GM18907 (cell line): ENCODE measurements at regions not wholly inside any gene's neighbourhood (a gene's known extent, or its start where the extent isn't known, plus 50 kb on each side); places are given as distances from the start of the nearest gene placed in this dataset.
"Not testable (repeated sequence)": the region's sequence is repeated elsewhere in the genome, so short reads cannot be mapped to it uniquely, and the experiment has no call there.

ENCODE experiments used
- ATAC-seq: cut with Tn5 transposase; IDR thresholded peaks from one replicate; pipeline ENCODE4 v1.9.1; 2021; ENCODE audit warnings: mild to moderate bottlenecking, moderate library complexity; ENCODE audit not compliant: unreplicated experiment

DNA sequence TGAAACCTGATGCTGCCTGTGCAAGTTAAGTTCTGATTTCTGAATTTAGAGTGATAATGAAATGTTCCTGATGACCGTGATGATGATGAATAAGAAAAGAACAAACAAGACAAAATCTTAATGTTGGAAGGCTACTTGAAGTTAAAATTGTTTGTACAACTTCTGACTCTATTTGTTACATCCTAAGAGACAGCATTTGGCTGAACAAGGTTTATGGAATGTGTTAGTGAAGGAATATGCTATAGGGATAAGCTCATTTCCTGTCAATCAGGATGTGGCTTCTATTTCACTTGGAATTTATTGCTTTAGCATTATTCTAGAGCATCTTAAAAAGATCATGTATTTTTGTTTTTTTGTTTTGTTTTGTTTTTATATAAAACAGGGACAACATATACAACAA is 267.5 kb downstream of the FAT4 start:
- ATAC-seq = no peak

DNA sequence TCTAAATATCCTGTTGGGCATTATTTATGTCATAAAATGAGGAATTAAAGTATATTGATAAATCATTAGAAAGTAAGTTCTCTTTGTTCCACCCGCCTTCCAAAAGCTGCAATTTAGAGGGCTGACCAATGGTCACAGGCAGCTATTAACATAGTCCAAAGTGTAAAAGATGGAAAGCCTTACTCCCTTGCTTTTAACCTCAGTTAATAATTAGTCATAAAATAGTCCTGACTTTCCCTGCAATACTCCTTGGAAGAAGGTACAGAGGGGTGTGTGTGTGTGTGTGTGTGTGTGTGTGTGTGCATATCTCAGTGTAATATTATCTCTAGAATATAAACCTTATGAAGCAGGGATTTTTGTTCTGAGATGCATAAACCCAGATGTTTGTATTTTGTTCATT is 275.4 kb downstream of the FAT4 start:
- no peak for ATAC-seq

DNA sequence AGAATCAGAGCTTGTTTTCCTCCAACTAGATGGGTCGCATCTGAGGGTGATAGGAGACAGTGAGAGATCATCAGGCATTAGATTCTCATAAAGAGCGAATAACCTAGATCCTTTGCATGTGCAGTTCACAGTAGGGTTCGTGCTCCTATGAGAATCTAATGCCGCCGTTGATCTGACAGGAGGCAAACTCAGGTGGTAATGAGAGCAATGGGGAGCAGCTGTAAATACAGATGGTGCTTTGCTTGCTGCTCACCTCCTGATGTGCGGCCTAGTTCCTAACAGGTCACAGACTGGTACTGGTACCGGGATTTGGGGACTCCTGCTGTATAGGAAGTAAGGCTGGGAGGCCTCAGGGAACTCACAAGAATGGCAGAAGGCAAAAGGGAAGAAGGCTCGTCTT is 276.5 kb downstream of the FAT4 start:
- ATAC-seq = no peak

DNA sequence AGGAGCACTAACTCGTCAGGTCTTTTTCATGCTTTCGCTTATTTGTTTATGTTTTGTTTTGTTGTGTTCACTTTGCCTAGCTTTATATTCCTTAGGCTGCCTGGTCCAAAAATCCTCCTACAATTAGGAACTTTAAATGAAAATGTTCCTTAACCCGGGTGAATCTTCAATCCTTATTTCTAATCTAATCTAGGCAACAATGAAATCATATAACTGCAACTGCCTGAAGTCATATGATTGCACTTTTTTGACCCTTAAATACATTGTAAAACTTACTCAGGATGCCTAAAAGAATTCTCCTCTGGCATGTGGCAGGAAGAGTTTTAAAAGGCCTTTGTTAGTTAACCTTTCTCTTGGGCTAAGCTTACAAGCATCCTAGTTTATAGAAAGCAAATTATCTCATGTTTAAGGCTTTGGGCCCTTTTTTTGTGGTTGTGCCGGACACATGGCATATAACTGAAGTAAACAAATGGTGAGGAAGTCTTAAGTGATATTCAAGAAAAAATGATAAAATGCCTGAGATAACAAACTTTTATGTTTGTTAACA is 279.4 kb downstream of the FAT4 start:
- no peak for ATAC-seq

DNA sequence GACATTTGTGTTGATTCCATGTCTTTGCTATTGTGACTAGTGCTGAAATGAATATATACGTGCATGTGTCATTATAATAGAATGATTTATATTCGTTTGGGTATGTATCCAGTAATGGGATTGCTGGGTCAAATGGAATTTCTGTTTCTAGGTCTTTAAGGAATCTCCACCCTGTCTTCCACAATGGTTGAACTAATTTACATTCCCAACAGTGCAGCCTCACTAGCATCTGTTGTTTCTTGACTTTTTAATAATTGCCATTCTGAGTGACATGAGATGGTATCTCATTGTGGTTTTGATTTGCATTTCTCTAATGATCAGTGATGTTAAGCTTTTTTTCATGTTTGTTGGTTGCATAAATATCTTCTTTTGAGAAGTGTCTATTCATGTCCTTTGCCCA is 291.2 kb downstream of the FAT4 start:
- not testable (repeated sequence) for ATAC-seq

DNA sequence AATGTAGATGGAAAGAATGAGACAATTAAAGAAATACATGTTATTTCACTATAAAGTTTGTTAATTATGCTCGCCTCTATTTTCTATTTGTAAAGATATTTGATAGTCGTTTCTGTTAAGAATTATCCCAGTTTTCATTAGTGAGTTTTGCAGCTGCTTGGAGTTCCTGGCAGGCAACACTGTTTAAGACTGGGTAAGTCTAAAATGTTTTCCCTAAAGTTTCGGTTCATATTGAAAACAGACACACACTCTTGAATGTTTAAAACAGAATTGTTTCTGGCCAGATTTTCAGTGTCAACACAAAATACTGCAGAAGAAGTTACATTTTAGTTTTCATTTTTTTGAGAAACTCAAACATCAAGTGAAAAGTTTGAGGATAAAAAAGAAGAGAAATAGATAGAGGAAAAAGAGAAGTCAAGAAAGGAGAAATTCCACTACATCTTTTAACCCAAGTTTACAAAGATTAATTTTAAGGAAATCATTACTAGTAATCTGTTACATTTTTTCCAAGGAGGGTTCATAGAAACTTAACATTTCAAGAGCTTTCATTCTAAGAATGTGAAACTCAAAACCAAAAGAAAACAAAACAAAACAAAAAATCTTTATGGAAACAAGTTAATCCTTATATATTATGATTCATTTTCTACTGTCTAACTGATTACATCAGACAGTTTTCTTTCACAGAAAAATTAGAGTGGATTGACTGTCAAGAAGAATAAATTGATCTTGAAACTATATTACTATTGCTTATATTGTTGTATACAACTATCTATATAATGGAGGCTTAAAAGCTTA is 305.5 kb downstream of the FAT4 start:
- no peak for ATAC-seq

DNA sequence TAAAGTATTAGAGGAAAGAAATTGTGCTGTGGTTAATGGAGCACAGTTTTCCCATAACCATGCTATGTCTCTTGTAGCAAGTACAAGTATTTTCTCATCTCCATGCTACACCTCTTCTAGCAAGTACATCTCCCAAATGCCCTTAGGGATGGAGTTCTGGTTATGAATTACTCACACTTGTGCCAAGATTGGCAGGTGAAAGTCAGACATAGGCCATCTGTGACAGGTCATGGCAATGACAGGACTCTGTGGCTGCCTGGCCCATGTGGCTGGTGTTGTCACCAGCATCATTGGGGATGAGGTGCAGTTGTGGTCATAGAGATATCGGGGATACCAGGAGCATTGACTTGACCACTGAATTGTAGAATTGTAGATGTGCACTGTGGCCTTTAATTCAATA is 310.2 kb downstream of the FAT4 start:
- ATAC-seq = no peak

DNA sequence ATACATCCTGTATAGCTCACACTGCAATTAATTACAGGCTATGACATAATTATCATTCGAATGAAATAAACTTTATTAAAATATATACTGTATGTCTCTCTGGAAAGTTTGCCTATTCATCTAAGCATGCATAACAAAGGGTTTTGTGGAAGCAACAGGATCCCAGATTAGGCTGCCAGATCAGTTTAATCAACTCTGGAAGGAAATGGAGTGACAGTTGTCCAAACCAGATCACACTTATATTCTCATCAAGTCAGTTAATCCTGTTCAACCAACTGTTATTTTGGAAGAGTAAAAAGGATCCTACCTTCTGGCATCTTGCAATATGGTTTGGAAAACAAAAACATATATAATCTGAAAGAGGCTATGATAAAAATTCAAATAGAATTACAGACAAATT is 312.2 kb downstream of the FAT4 start:
- ATAC-seq = no peak

DNA sequence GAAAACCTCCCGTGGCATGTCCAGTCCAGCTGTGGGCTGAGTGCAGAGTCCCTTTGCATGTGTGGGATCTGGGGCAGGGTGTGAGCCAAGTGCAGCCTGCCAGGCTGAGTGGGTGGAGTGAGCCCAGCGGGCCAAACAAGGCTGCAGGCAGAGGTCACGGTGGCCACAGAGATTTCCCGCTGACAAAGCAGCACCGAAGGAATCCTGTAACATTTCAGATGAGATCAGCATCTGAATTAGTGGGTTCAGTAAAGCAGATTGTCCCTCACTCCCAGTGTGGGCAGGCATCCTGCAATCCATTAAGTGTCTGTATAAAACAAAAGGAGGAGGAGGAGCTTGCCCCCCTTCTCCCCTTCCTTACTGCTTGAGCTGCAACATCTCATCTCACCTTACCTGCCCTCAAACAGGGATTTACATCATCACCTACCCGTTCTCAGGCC is 324.4 kb downstream of the FAT4 start:
- no peak for ATAC-seq

DNA sequence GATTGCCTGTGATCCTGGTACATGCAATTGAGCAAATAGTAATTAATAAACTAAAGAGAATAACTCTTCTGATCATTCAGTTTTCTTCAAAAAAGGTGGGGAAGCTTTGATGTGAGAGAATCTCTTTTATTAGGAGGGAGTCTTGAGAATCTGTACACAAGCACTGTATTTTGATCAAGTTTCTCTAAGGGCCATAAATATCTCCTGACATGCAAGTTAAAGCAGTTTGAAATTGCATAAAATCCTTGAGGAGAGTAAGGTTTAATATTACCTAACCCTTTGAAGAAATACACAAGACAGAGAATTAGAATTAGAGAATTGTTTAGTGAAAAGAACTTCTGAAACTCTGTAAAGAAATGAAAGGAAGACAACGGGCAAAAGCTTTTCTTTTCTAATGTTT is 326.9 kb downstream of the FAT4 start:
- ATAC-seq = no peak

DNA sequence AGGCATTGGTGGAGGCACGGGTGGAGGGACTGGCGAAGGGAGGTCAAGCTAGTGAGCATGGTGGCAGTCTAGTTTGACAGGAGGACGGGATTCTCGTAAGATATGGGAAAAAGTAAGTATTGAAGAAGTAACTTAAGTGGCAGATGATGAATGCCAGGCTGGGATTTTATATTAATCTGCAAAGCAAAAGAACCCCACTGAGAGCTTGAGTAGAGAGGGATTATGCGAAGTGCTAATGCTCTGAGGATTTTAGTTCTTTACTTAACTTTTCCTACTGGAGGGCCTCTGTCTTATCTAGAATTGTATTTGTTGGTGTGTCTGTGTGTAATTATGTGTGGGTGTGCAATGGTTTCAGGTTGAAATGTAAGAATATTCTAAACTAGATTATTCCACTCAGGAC is 327.9 kb downstream of the FAT4 start:
- ATAC-seq = no peak

DNA sequence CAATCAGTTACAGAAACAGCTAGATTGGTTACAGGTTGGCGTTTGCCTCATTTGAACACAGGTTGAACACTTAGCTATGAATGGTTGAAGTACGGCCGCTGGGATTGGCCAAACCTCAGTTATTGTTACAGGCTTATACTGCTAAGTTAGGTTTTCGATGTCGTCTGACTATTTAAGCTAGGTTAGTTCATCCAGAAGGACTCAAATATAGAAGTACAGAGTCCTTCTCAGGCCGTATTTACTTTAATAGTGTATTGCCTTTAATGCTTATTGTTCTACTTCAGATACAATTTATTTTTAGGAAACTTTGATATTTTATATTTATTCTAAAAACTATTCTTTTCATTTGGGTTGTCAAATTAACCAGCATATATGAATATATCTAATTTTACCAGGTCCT is 334.7 kb downstream of the FAT4 start:
- ATAC-seq = no peak

DNA sequence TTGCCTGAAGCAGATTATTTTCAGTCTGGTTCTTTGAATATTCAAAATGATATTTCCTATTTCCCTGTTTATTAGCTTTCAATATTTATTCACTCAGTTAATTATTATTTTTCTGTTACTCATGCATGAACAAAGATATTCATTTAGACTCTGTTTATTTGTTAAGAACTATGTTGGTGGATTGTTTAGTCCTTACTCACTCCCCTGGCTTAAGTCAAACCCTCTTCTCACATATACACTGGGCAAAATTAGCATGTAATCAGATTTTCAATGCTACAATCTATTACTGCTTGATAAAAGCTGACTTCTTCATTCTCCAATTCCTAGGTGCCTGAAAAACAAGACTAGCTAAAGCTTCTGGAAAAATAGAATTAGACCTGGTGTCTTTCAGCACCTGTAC is 335.8 kb downstream of the FAT4 start:
- no peak for ATAC-seq

DNA sequence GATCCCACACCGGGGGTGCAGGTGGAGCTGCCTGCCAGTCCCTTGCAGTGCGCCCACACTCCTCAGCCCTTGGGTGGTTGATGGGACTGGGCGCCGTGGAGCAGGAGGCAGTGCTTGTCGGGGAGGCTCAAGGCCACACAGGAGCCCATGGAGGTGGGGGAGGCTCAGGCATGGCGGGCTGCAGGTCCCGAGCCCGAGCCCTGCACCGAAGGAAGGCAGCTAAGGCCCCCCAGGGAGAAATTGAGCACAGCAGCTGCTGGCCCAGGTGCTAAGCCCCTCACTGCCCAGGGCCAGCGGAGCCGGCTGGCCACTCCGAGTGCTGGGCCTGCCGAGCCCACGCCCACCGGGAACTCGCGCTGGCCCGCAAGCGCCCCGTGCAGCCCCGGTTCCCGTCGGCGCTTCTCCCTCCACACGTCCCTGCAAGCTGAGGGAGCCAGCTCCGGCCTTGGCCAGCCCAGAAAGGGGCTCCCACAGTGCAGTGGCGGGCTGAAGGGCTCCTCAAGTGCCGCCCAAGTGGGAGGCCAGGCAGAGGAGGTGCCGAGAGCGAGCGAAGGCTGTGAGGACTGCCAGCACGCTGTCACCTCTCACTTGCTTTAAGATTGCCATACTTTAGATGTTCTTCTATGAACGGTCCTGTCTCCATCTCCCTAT is 337.1 kb downstream of the FAT4 start:
- not testable (repeated sequence) for ATAC-seq

DNA sequence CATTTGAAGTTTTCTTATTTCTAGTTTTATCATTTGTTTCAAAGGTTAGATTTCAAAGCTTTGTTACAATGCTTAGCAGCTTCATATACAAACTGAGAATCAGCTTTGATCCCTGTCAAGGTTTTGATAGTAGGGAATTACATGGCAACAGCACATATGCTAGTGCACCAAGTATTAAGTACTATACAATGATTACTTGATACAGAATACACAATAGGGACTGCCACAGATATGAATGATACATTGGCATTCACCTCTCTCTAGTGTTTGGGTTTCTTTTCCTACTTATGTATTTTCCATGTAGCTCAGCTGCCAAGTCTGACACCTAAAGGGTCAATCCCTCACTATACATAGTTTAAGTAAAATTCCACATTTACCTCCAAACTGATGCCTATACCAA is 344.0 kb downstream of the FAT4 start:
- ATAC-seq = no peak

DNA sequence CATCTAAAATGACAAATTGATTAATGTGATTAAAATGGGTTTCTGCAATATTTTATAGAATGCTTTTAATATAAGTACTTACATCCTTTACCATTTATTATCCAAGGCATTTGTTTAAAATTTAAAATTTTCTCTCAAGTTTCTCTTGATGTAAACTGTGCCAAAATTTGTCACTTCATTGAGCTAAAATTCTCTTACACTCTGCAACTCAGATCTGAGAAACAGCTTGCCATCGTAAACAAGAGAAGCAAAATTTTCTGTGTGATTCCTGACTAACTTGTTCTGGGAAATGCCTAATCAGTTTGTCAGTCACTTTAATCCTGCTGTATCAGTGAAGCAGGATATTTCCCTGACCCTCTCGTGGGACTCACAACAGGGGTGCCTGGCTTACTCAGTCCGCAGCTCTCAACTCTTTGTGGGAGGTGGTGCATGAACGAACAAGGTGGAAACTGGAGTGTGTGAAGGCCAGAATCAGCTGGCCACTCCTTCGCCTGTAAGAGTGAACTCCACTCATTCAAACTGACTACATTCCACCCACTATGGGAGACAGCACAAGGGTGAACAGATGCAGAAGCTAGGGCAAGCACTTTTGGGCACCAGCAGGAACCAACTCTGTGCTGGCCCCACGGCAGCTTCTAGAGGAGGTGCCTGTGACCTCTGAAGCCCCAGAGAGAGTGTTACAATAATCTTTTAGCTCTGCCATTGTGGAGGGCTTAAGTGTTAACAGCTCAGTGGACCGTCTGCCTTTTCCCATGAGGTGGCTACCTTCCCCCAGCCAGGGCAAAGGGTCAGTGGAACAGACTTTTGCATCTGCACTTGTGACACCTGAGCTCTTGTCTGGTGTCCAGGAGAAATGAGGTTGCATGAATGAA is 349.4 kb downstream of the FAT4 start:
- ATAC-seq = no peak

DNA sequence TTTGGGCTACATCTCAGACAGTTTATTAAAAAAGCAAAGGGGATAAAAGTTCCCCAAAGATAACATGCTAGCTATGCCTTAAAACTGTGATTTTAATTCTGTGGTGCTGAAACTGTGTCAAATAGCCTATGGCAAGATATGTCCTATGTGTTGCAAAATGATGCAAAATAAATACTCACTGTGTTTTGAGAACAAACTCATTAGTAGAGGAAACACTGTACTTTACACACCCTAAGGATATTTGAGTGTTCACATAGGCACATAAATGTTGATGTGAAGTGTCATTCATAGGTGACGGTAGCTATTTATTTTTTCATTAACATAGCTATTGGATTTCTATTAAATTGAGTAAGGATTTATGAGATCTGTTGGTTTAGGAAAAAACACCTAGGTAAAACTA is 351.9 kb downstream of the FAT4 start:
- no peak for ATAC-seq

DNA sequence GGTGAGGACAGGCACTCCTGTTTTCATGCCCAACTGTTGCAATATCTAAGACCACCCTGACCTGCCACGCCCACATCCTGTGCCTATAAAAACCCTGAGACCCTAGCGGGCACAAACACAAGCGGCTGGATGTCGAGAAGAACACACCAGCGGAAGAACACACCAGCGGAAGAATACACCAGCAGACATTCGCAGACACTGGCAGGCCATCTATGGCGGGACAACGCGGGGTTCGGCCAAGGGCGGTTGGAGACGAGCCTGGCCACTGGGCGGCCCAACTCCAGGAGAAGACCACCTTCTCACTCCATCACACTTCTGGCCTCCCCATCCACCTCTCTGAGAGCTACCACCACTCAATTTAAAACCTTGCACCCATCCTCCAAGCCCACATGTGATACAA is 361.4 kb downstream of the FAT4 start:
- no peak for ATAC-seq

DNA sequence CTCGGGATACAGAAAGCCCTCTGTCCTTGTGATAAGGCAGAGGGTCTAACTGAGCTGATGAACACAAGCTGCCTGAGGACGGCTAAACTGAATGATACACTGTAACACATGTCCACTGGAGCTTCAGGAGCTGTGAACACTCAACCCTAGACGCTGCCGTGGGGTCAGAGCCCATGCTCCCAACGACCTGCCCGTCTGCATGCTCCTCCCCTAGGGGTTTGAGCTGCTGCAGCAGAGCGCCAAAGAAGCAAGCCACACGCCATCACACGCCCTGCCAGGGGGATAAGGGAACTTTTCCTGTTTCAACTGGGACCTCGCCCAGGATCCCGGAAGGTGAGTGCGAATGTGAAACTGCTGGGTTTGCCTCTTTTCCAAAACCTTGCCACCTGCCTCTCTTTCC is 361.8 kb downstream of the FAT4 start:
- ATAC-seq = no peak

DNA sequence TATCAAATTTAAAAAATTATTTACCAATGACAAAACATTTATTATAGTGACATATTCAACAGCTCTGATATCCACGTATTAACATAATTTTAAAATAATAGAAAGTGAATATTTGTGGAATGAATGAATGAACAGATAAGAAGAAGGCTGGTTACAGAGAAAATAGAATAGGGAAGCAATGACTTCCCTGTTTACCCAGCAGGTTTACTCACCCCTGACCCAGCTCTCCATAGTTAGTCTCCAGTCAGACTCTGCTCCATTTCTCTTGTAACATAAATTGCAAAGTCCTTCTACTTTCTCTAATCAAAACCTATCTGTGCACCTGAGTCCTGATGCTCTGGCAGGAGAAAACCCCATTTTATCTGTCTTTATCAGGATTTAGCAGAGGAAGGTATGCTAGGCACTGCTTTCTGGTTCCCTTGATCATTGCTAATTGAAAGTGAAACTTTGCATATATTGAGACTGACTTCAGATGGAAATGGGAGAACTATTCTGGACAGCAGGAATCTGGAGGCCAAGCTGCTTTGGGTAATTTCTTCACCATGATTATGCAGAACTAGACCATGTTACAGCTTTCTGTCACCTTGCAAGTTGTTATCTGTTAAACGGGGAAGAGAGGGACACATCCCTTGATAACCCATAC is 363.0 kb downstream of the FAT4 start:
- no peak for ATAC-seq

DNA sequence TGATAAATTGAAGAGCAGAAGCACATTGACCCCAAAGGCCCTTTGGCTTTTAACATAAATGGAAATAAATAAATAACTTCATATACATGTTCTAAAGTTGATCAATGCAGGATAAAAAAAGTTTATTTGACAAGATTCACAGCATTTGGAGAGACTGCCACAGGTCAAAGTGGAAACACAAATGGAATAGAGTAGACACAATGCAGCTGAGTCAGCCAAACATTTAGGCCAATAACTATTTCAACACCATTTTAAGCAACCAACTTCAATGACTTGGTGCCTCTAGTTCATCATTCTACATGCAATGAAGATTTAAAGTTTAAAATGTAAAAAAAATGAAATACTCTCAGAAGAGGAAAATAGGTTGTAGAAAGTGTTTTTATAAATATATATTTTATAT is 365.2 kb downstream of the FAT4 start:
- no peak for ATAC-seq
